Fibroblast of the aortic adventitia (primary cell): ENCODE measurements at regions not wholly inside any gene's neighbourhood (a gene's known extent, or its start where the extent isn't known, plus 50 kb on each side); places are given as distances from the start of the nearest gene placed in this dataset.

Experiments
- DNase-seq: peaks from one replicate; pipeline ENCODE4 v3.0.0-alpha.2; 2010; ENCODE audit warnings: low read depth
- H3K4me3 ChIP-seq: 2 replicates; pipeline ENCODE4 v1.5.1; 2011; ENCODE audit warnings: low read depth, mild to moderate bottlenecking, control low read depth, low read length, moderate library complexity
- TF ChIP-seq, protein P1 (sequence below): IDR thresholded peaks from 2 replicates; pipeline ENCODE4 v1.5.1; 2011; ENCODE audit warnings: mild to moderate bottlenecking, low read length, control low read depth, inconsistent platforms; ENCODE audit not compliant: insufficient read depth

DNA sequence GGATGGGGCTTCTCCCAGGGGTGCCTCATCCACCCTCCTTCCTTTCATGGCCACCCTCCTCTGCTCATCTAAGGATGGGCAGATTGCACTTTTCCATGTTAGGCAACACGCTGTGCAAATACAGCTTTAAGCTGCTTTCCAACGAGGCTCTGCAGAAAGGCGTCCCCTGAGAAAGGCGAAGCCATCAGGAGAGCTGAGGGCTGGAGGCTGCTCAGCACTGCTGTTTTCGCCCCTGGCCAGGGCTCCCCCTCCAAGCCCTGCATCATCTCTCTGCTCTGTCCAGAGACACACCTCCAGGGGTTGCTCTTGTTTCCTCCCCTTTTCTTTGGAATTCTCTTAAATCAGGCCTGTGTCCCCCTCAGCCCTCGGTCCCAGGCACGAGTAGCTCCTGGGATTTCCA lies 526.1 kb downstream of the CDH26 start:
- DNase-seq, result no peak
- TF ChIP-seq, protein P1, sequence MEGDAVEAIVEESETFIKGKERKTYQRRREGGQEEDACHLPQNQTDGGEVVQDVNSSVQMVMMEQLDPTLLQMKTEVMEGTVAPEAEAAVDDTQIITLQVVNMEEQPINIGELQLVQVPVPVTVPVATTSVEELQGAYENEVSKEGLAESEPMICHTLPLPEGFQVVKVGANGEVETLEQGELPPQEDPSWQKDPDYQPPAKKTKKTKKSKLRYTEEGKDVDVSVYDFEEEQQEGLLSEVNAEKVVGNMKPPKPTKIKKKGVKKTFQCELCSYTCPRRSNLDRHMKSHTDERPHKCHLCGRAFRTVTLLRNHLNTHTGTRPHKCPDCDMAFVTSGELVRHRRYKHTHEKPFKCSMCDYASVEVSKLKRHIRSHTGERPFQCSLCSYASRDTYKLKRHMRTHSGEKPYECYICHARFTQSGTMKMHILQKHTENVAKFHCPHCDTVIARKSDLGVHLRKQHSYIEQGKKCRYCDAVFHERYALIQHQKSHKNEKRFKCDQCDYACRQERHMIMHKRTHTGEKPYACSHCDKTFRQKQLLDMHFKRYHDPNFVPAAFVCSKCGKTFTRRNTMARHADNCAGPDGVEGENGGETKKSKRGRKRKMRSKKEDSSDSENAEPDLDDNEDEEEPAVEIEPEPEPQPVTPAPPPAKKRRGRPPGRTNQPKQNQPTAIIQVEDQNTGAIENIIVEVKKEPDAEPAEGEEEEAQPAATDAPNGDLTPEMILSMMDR, result no peak
- no peak overlapping the region for H3K4me3 ChIP-seq

DNA sequence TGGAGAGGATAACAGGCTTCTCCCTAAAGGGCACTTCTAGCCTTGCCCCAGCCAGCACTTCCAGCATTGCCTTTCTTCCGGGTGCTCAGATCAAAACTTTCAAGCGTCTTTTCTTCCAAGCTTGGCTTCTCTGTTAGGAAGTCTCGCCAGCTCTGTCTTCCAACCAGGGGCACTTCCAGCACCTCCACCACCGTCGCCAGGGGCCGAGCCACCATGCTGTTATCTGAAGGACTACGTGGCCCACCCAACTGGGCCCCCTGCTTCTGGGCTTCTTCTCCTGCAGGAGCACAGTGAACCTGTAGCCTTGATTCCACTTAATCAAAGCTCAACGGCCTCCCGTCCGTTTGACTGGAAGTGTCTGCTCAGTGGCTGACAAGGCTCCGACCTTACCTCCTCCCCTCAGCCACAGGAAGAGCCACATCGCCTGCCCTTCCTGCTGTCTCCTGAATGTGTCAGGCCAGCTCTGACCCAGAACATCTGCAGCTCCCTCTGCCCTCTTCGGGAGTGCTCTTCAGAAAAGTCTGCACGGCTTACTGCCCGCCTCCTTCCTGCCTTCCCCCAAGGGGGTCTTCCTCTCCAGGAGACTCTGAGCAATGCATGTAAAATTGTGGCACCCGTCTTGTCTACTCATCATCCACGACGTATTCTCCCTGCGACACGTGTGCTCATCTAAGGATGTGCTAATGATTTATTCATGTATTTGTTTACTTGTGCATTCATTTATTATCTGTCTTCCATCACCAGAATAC lies 527.0 kb downstream of the CDH26 start:
- no peak overlapping the region for H3K4me3 ChIP-seq
- TF ChIP-seq, protein P1, result no peak
- no peak for DNase-seq

DNA sequence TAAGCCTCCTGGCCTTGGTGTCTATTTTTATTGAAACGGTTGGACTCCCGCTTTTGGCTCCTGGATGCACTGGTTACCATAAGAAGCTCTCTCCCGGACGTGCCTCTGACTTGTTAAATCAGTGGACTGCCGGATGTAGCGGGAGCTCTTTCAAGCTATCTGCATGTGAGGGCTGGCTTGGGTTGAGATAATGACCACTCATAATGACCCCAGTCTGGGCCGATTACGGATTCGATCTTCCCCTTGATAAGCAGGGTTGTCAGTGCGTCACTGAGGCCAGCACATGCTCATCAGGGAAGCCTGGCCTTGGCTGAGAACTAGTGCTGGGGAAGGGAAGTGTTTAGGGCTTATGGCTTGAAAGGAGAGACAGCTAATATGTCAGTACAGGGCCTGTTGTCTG lies 528.1 kb downstream of the CDH26 start:
- TF ChIP-seq, protein P1, result no peak
- DNase-seq, result no peak
- no peak overlapping the region for H3K4me3 ChIP-seq

DNA sequence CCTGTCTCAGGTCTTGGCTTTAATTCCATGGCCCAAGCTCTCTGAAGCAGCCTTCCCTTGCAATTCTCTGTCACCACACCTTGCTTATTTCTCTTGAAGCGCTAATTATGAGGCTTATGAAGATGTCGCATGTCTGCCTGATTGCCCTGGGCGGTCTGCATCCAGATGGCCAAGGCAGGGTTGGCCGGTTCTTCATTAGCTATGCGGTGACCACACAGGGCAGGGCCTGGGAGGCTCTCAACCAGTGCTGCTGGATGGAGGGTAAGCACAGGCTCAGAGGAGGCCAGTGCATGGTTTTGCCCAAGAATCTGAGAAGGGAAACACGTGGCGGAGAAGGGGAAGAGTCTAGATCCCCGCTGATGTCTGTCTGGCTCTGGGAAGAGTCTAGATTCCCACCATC lies 528.7 kb downstream of the CDH26 start:
- TF ChIP-seq, protein P1, result no peak
- no peak for DNase-seq
- no peak overlapping the region for H3K4me3 ChIP-seq

DNA sequence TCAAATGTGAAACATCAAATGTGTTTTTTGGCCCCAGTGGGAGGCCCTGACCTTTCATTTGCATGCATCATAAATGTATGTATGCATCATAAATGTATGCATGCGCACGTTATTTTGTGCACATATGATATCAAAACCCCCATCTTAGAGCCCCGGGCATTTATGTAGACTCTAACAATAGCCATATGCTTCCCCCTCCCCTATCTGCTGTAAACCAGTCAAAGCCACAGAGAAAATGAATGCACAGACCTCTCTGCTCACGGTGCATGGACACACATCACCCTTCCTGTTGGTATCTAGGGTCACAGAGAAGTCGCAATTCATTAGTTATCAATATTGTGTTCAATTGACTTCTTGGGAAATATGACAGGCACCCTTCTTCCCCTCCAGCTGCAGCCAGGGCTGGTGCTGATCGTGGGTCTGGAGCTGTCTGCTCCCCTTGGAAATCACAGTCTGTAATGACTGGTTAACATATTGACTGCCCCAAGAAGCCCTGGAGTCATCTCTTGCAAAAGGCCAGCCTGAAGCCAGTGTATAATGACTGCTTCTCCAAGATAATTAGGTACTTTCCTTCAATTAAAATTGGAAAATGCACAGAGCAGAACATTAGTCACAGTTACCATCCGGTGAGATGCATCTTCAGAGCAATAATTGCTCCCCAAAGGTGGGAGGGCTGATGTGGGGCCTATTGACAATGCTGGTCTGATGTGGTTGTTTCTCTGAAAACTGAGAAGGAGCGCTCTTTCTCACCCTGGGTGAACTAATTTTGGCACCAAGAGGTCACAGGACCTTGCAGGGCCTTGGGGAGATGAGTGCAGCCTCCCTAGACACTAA lies 532.2 kb downstream of the CDH26 start:
- no peak for DNase-seq
- TF ChIP-seq, protein P1, result no peak
- H3K4me3 ChIP-seq, result no peak overlapping the region

DNA sequence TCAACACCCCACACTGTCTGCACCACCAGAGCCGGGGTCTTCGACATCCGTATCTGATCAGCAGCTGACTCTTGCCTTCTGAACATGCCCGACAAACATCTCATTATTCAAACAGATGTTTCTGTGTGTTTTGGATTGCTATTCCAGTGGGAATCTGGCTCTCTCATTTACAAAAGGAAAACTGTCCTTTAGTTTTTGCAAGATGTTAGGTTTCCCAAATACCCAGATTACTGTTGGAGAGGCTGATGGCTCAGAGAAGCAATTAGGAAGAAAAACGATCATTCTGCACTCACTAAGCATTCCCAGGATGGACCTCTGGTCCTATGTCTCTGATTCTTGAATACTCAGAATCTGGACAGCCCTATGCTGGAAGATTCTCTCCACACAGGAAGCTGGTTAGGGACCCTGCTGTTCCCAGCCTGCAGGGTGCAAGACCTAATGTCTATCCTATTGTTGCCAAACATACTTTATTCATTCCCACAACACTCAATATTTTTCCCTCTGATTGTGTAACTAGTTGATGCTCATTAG lies 532.9 kb downstream of the CDH26 start:
- DNase-seq, result no peak
- TF ChIP-seq, protein P1, result no peak
- no peak overlapping the region for H3K4me3 ChIP-seq
